Loucy (cell line): ENCODE measurements at regions not wholly inside any gene's neighbourhood (a gene's known extent, or its start where the extent isn't known, plus 50 kb on each side); places are given as distances from the start of the nearest gene placed in this dataset.

Experiments used
- EZH2phosphoT487 ChIP-seq: fragments of 200-600 bp; IDR thresholded peaks from 2 replicates; pipeline ENCODE4 v1.6.1; 2018; ENCODE audit warnings: antibody characterized with exemption, mild to moderate bottlenecking, moderate library complexity, borderline replicate concordance
- TF ChIP-seq, protein P1 (sequence below): fragments of 200-600 bp; sonication (generic); conservative IDR thresholded peaks from 2 replicates; pipeline ENCODE4 v1.5.1; 2014; ENCODE audit warnings: mild to moderate bottlenecking, antibody characterized with exemption, low read length

DNA sequence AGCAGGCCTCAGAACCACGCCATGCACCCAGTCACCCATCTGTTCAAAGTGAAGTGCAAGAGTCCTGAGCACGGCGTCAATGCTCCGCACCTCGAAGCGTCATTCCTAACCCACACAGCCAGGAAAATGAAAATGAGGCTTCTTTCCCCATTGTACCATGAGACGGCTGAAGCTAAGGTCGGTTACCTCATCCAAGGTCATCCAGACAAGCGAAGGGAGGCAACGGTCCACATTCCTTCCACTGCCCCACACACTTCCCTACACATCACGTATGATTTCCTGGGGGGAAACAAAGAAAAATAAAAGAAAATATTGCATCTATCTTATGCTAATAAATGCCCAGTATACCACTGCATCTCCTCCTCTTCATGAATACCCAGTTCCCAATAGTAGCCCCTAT, 113.5 kb upstream of the RAB6C start:
- TF ChIP-seq, protein P1, sequence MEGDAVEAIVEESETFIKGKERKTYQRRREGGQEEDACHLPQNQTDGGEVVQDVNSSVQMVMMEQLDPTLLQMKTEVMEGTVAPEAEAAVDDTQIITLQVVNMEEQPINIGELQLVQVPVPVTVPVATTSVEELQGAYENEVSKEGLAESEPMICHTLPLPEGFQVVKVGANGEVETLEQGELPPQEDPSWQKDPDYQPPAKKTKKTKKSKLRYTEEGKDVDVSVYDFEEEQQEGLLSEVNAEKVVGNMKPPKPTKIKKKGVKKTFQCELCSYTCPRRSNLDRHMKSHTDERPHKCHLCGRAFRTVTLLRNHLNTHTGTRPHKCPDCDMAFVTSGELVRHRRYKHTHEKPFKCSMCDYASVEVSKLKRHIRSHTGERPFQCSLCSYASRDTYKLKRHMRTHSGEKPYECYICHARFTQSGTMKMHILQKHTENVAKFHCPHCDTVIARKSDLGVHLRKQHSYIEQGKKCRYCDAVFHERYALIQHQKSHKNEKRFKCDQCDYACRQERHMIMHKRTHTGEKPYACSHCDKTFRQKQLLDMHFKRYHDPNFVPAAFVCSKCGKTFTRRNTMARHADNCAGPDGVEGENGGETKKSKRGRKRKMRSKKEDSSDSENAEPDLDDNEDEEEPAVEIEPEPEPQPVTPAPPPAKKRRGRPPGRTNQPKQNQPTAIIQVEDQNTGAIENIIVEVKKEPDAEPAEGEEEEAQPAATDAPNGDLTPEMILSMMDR = no peak
- no peak for TF ChIP-seq EZH2phosphoT487
